Endothelial cell of umbilical vein (primary cell): ENCODE measurements at regions not wholly inside any gene's neighbourhood (a gene's known extent, or its start where the extent isn't known, plus 50 kb on each side); places are given as distances from the start of the nearest gene placed in this dataset.

Source experiments
- POLR2A ChIP-seq: IDR thresholded peaks from 2 replicates; pipeline ENCODE4 v1.6.1; 2012; ENCODE audit warnings: low read depth, mild to moderate bottlenecking, control low read depth, low read length
- POLR2AphosphoS5 ChIP-seq: IDR thresholded peaks from 2 replicates; pipeline ENCODE4 v1.6.1; 2012; ENCODE audit warnings: low read depth, mild to moderate bottlenecking, control low read depth, low read length, moderate library complexity; ENCODE audit not compliant: insufficient read depth
- TF ChIP-seq, protein P1 (sequence below), 2 donors: IDR thresholded peaks; 1 replicate in 1 of 2; 2 replicates in 1 of 2; pipeline ENCODE4 v1.5.1; 2011; ENCODE audit warnings: low read length in 2 of 2, mild to moderate bottlenecking in 2 of 2, moderate library complexity in 2 of 2, control low read depth in 1 of 2, inconsistent platforms in 1 of 2, low read depth in 1 of 2; ENCODE audit not compliant: insufficient read depth in 1 of 2; ENCODE audit errors: extremely low read depth in 1 of 2

DNA sequence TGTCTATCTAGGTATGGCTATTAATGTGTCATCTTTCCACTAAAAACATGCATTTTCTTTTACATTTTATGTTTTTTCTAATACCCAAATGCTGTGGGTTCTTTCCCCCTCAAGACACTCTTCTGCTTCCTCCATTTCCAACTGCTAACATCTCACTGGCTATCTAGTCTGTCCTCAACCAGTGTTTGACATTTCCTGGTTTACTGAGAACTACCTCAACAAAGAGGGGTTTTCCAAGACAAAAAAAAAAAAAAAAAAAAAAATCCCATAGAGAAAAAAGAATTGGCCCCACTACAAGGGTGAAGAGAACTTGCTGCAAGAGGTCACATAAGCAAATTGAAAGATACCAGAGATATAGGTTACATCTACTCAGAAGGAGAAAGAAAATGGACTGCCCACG, 359.7 kb downstream of the CRPPA start:
- no peak for TF ChIP-seq POLR2AphosphoS5
- TF ChIP-seq, protein P1, sequence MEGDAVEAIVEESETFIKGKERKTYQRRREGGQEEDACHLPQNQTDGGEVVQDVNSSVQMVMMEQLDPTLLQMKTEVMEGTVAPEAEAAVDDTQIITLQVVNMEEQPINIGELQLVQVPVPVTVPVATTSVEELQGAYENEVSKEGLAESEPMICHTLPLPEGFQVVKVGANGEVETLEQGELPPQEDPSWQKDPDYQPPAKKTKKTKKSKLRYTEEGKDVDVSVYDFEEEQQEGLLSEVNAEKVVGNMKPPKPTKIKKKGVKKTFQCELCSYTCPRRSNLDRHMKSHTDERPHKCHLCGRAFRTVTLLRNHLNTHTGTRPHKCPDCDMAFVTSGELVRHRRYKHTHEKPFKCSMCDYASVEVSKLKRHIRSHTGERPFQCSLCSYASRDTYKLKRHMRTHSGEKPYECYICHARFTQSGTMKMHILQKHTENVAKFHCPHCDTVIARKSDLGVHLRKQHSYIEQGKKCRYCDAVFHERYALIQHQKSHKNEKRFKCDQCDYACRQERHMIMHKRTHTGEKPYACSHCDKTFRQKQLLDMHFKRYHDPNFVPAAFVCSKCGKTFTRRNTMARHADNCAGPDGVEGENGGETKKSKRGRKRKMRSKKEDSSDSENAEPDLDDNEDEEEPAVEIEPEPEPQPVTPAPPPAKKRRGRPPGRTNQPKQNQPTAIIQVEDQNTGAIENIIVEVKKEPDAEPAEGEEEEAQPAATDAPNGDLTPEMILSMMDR (IDR thresholded peaks at IDR 0.05; ENCODE audit: extremely low read depth in 1 of 2, insufficient read depth in 1 of 2, low read depth in 1 of 2, low read length in 2 of 2): no peak
- TF ChIP-seq POLR2A: no peak
